ENCODE measurements at regions not wholly inside any gene's neighbourhood (a gene's known extent, or its start where the extent isn't known, plus 50 kb on each side); places are given as distances from the start of the nearest gene placed in this dataset.

GRCh38 chr2:81767187-81767912 is 1462.8 kb upstream of the LRRTM1 start:
- no peak for DNase-seq

- no peak for DNase-seq
Measured at GRCh38 chr2:81747481-81748070, 1443.0 kb upstream of the LRRTM1 start.

- DNase-seq: no peak
Measured at GRCh38 chr2:81739966-81740365, 1435.4 kb upstream of the LRRTM1 start.

GRCh38 chr2:81734981-81735380 is 1430.4 kb upstream of the LRRTM1 start:
- no peak for DNase-seq

- no peak for DNase-seq
Measured at GRCh38 chr2:81714817-81715216, 1410.3 kb upstream of the LRRTM1 start.

GRCh38 chr2:81706856-81707255 is 1402.3 kb upstream of the LRRTM1 start:
- DNase-seq: no peak

- no peak for DNase-seq
Measured at GRCh38 chr2:81703831-81704230, 1399.3 kb upstream of the LRRTM1 start.

GRCh38 chr2:81692566-81692965 is 1388.0 kb upstream of the LRRTM1 start:
- DNase-seq: no peak

- DNase-seq: no peak
Measured at GRCh38 chr2:81675641-81676040, 1371.1 kb upstream of the LRRTM1 start.

- DNase-seq: no peak
Measured at GRCh38 chr2:81672923-81673322, 1368.4 kb upstream of the LRRTM1 start.

- DNase-seq: no peak
Measured at GRCh38 chr2:81672516-81672915, 1368.0 kb upstream of the LRRTM1 start.

GRCh38 chr2:81670885-81671284 is 1366.3 kb upstream of the LRRTM1 start:
- DNase-seq: no peak

- no peak for DNase-seq
Measured at GRCh38 chr2:81661081-81661480, 1356.5 kb upstream of the LRRTM1 start.

GRCh38 chr2:81658227-81658626 is 1353.7 kb upstream of the LRRTM1 start:
- DNase-seq: no peak

GRCh38 chr2:81650048-81650971 is 1345.8 kb upstream of the LRRTM1 start:
- DNase-seq: no peak

GRCh38 chr2:81648806-81649205 is 1344.3 kb upstream of the LRRTM1 start:
- DNase-seq: no peak

- no peak for DNase-seq
Measured at GRCh38 chr2:81648370-81648769, 1343.8 kb upstream of the LRRTM1 start.

GRCh38 chr2:81647715-81648230 is 1343.2 kb upstream of the LRRTM1 start:
- no peak for DNase-seq

GRCh38 chr2:81645745-81646301 is 1341.3 kb upstream of the LRRTM1 start:
- no peak for DNase-seq

GRCh38 chr2:81644189-81644588 is 1339.6 kb upstream of the LRRTM1 start:
- no peak for DNase-seq

GRCh38 chr2:81624825-81625224 is 1320.3 kb upstream of the LRRTM1 start:
- DNase-seq: no peak

- no peak for DNase-seq
Measured at GRCh38 chr2:81600088-81600487, 1295.5 kb upstream of the LRRTM1 start.

- no peak for DNase-seq
Measured at GRCh38 chr2:81598453-81598852, 1293.9 kb upstream of the LRRTM1 start.

Data from left hindlimb (tissue), 1 donor.